OCI-LY1 (cell line): ENCODE measurements at regions not wholly inside any gene's neighbourhood (a gene's known extent, or its start where the extent isn't known, plus 50 kb on each side); places are given as distances from the start of the nearest gene placed in this dataset.

Source experiments
- CTCF ChIP-seq: fragments of 200-600 bp; sonication (generic), shearing (Covaris generic); IDR thresholded peaks from 2 replicates; pipeline ENCODE4 v1.5.1; 2017; ENCODE audit warnings: mild to moderate bottlenecking, antibody characterized with exemption, low read length, moderate library complexity, mixed read lengths
- EZH2 ChIP-seq: fragments of 200-600 bp; sonication (generic), shearing (Covaris generic); IDR thresholded peaks from 2 replicates; pipeline ENCODE4 v1.8.0; 2017; ENCODE audit warnings: borderline replicate concordance, mixed run types, mild to moderate bottlenecking, antibody characterized with exemption, low read length, moderate library complexity, mixed read lengths

DNA sequence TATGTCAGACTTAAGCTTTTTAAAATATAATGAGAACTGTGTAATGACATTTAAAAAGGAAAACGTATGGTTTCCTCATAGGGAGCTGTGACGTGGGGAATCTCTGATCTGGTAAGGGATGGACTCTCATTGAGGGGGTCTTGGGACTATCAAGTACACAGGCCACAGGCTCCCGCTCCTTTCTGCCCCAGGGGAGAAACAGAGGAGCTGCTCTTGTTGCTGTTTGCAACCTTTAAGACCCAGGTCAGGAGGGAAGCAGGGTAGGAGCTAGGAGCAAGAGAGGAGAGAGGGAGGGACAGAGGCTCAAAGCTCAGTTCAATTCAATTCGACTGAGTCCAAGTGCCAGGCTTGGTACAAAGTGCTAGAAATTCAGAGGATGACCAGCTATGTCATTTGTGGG is 185.1 kb upstream of the CSF3R start:
- TF ChIP-seq CTCF (no peak), EZH2 (no peak)
